H1 (cell line): ENCODE measurements at regions not wholly inside any gene's neighbourhood (a gene's known extent, or its start where the extent isn't known, plus 50 kb on each side); places are given as distances from the start of the nearest gene placed in this dataset.

Experiments used
- CTCF ChIA-PET: fragments of 300-600 bp; sonication (Branson Sonifier 250); formaldehyde crosslinking; loops from one replicate; lab custom pipeline; 2021; ENCODE audit not compliant: partially characterized antibody; lab: Charles Lee
- POLR2A ChIA-PET: fragments of 300-600 bp; sonication (Branson Sonifier 250); formaldehyde crosslinking; loops from one replicate; lab custom pipeline; 2021; ENCODE audit warnings: inconsistent platforms; ENCODE audit not compliant: partially characterized antibody; lab: Charles Lee
- DNase-seq, 2 experiments: peaks; one replicate each; pipeline versions ENCODE4 v3.0.0 to v3.0.0-alpha.2; 2010 to 2022; ENCODE audit warnings: low spot score in 2 of 2, low read depth in 1 of 2, mixed read lengths in 1 of 2
- FAIRE-seq: peaks from 2 replicates; lab custom pipeline; 2011; peaks lifted over from hg19 to GRCh38; lab: Jason Lieb, UNC
- H2AFZ ChIP-seq: 2 replicates; pipeline ENCODE4 v1.8.1; 2012; ENCODE audit warnings: low read length, inconsistent platforms
- H2AK5ac ChIP-seq: 2 replicates; pipeline ENCODE4 v1.6.1; 2013; ENCODE audit warnings: low read depth, low read length
- H2BK120ac ChIP-seq: replicated peaks from 2 replicates; pipeline ENCODE3; 2013; ENCODE audit warnings: low read depth, low read length, inconsistent platforms
- H2BK12ac ChIP-seq: 2 replicates; pipeline ENCODE4 v1.6.1; 2013; ENCODE audit warnings: low read depth, low read length
- H2BK15ac ChIP-seq: 2 replicates; pipeline ENCODE4 v1.6.1; 2013; ENCODE audit warnings: low read length
- H2BK20ac ChIP-seq: 2 replicates; pipeline ENCODE4 v1.6.1; 2013; ENCODE audit warnings: low read length
- H2BK5ac ChIP-seq: 2 replicates; pipeline ENCODE4 v1.6.1; 2013; ENCODE audit warnings: low read depth, low read length
- H3K14ac ChIP-seq: 2 replicates; pipeline ENCODE4 v1.6.1; 2013; ENCODE audit warnings: inconsistent platforms; ENCODE audit not compliant: insufficient read length
- H3K18ac ChIP-seq: 2 replicates; pipeline ENCODE4 v1.6.1; 2013; ENCODE audit warnings: low read length; ENCODE audit errors: extremely low read depth
- H3K23ac ChIP-seq: 2 replicates; pipeline ENCODE4 v1.6.1; 2013; ENCODE audit warnings: inconsistent platforms; ENCODE audit not compliant: insufficient read length
- H3K23me2 ChIP-seq: 2 replicates; pipeline ENCODE4 v1.6.1; 2013; ENCODE audit warnings: low read depth, low read length
- H3K27ac ChIP-seq: 2 replicates; pipeline ENCODE4 v1.6.1; 2011; ENCODE audit warnings: low read depth, low read length, inconsistent platforms
- H3K27me3 ChIP-seq, 4 experiments: replicated peaks in 1 of 4; 1 replicate in 1 of 4; 2 replicates in 3 of 4; pipeline versions ENCODE4 v1.6.1 to v1.8.1; 2011 to 2013; ENCODE audit warnings: low read length in 3 of 4, mild to moderate bottlenecking in 3 of 4, inconsistent platforms in 2 of 4, mixed read lengths in 2 of 4, moderate library complexity in 1 of 4; ENCODE audit not compliant: control insufficient read depth in 3 of 4, insufficient read depth in 3 of 4; ENCODE audit errors: extremely low read depth in 1 of 4
- H3K36me3 ChIP-seq, 4 experiments: 2 replicates each; pipeline versions ENCODE4 v1.6.1 to v1.8.1; 2011 to 2013; ENCODE audit warnings: mild to moderate bottlenecking in 4 of 4, low read length in 3 of 4, moderate library complexity in 2 of 4, control low read depth in 1 of 4, inconsistent platforms in 1 of 4; ENCODE audit not compliant: insufficient read depth in 4 of 4, control insufficient read depth in 2 of 4
- H3K4ac ChIP-seq: replicated peaks from 2 replicates; pipeline ENCODE3; 2013; ENCODE audit warnings: low read length, low read depth, mixed read lengths, inconsistent platforms; ENCODE audit not compliant: insufficient read length
- H3K4me1 ChIP-seq, 4 experiments: replicated peaks in 1 of 4; 1 replicate in 1 of 4; 2 replicates in 3 of 4; pipeline versions ENCODE4 v1.6.1 to v1.8.1; 2011 to 2013; ENCODE audit warnings: low read length in 3 of 4, inconsistent platforms in 2 of 4, mixed read lengths in 1 of 4; ENCODE audit not compliant: insufficient read depth in 4 of 4, control insufficient read depth in 3 of 4
- H3K4me2 ChIP-seq, 2 experiments: 2 replicates each; pipeline versions ENCODE4 v1.6.1 to v1.8.1; 2011 to 2013; ENCODE audit warnings: low read depth in 2 of 2, low read length in 2 of 2, control low read depth in 1 of 2, inconsistent platforms in 1 of 2, mild to moderate bottlenecking in 1 of 2; ENCODE audit not compliant: insufficient read depth in 1 of 2
- H3K4me3 ChIP-seq, 4 experiments: fragments of 200-600, 300-600 bp in 1 of 4; sonication (generic), shearing (Covaris generic), sonication (Bioruptor Twin) in 1 of 4; 2 replicates each; pipeline versions ENCODE4 v1.5.1 to v1.8.1; 2011 to 2016; ENCODE audit warnings: low read length in 4 of 4, low read depth in 3 of 4, control low read depth in 2 of 4, inconsistent platforms in 2 of 4, mild to moderate bottlenecking in 2 of 4, mixed read lengths in 1 of 4, moderate library complexity in 1 of 4; ENCODE audit not compliant: insufficient read depth in 2 of 4; ENCODE audit errors: extremely low read depth in 1 of 4
- H3K56ac ChIP-seq: replicated peaks from 2 replicates; pipeline ENCODE3; 2013; ENCODE audit warnings: low read depth, mild to moderate bottlenecking, mixed read lengths, low read length, inconsistent platforms; ENCODE audit not compliant: insufficient read length
- H3K79me1 ChIP-seq: 2 replicates; pipeline ENCODE4 v1.6.1; 2013; ENCODE audit warnings: low read depth, low read length, control low read depth
- H3K79me2 ChIP-seq, 2 experiments: 2 replicates each; pipeline versions ENCODE4 v1.6.1 to v1.8.1; 2012 to 2013; ENCODE audit warnings: low read length in 2 of 2, mild to moderate bottlenecking in 2 of 2, inconsistent platforms in 1 of 2; ENCODE audit not compliant: insufficient read depth in 2 of 2, control insufficient read depth in 1 of 2
- H3K9ac ChIP-seq, 4 experiments: replicated peaks in 1 of 4; 1 replicate in 1 of 4; 2 replicates in 3 of 4; pipeline versions ENCODE4 v1.6.1 to v1.8.1; 2011 to 2013; ENCODE audit warnings: low read depth in 3 of 4, low read length in 3 of 4, control low read depth in 2 of 4, mild to moderate bottlenecking in 2 of 4, moderate library complexity in 2 of 4, inconsistent platforms in 1 of 4; ENCODE audit errors: extremely low read depth in 1 of 4
- H3K9me3 ChIP-seq, 2 experiments: 2 replicates each; pipeline versions ENCODE4 v1.6.1 to v1.8.1; 2012 to 2013; ENCODE audit warnings: mild to moderate bottlenecking in 2 of 2, moderate library complexity in 2 of 2, control low read depth in 1 of 2, inconsistent platforms in 1 of 2, low read depth in 1 of 2, low read length in 1 of 2, mixed read lengths in 1 of 2; ENCODE audit not compliant: insufficient read depth in 2 of 2
- H4K20me1 ChIP-seq, 2 experiments: replicated peaks in 1 of 2; 2 replicates each; pipeline versions ENCODE3 to v1.8.1; 2011 to 2013; ENCODE audit warnings: inconsistent platforms in 2 of 2, low read length in 2 of 2, mild to moderate bottlenecking in 1 of 2; ENCODE audit not compliant: insufficient read depth in 2 of 2, control insufficient read depth in 1 of 2
- H4K5ac ChIP-seq: 2 replicates; pipeline ENCODE4 v1.6.1; 2013; ENCODE audit warnings: low read length, low read depth, mixed read lengths, inconsistent platforms; ENCODE audit not compliant: insufficient read length
- H4K8ac ChIP-seq: 2 replicates; pipeline ENCODE4 v1.8.0; 2013; ENCODE audit warnings: mild to moderate bottlenecking, moderate library complexity, low read length, inconsistent platforms; ENCODE audit not compliant: insufficient read depth; ENCODE audit errors: extremely low read depth
- H4K91ac ChIP-seq: replicated peaks from 2 replicates; pipeline ENCODE3; 2013; ENCODE audit warnings: low read length, mixed read lengths, inconsistent platforms; ENCODE audit not compliant: insufficient read length
- BCL11A ChIP-seq, 2 experiments: IDR thresholded peaks; one replicate each; pipeline ENCODE4 v1.6.1; 2011; ENCODE audit warnings: low read depth in 2 of 2, low read length in 2 of 2, mild to moderate bottlenecking in 2 of 2
- CBX8 ChIP-seq: fragments of 300-800, 300-1000 bp; sonication (generic); IDR thresholded peaks from 2 replicates; pipeline ENCODE4 v1.7.1; 2016; ENCODE audit warnings: low read depth, low read length, borderline replicate concordance
- EGR1 ChIP-seq: IDR thresholded peaks from 2 replicates; pipeline ENCODE4 v1.6.1; 2011; ENCODE audit warnings: low read depth, low read length, borderline replicate concordance
- EZH2 ChIP-seq: fragments of 200-600 bp; sonication (generic); IDR thresholded peaks from 2 replicates; pipeline ENCODE4 v1.7.1; 2012; ENCODE audit warnings: low read depth, mild to moderate bottlenecking, moderate library complexity, low read length, inconsistent platforms; ENCODE audit not compliant: severe bottlenecking
- SP2 ChIP-seq: IDR thresholded peaks from 2 replicates; pipeline ENCODE4 v1.6.1; 2012; ENCODE audit warnings: mild to moderate bottlenecking, low read length, inconsistent platforms
- TEAD4 ChIP-seq: IDR thresholded peaks from 2 replicates; pipeline ENCODE4 v1.6.1; 2012; ENCODE audit warnings: low read depth, low read length, inconsistent platforms, mixed read lengths
- TF ChIP-seq, protein P1 (sequence below): IDR thresholded peaks from 2 replicates; pipeline ENCODE4 v1.6.1; 2011; ENCODE audit warnings: low read depth, mild to moderate bottlenecking, low read length; ENCODE audit not compliant: insufficient read depth

DNA sequence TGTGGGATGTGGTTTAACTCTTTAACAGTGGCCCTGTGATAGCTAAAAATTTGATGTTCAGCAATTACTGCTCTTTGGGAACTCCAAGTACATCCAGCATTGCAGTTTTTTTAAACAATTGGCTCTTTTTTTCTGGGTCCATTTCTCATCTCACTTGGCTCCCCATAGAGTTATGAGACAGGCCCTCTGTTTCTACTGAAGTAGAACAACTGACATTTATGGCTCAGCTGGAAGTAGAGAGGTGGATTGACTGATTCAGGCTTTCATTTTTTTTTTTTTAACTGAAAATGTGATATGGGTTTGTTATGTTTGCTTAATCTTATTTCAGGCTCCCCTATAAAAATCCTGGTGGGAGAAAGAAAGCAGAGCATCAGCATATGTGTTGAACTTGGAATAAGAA is 96.6 kb upstream of the CD180 start:
- no peak overlapping the region for H3K14ac ChIP-seq
- H3K36me3 ChIP-seq: no peaks in the 10 kb centered on the region
- H2BK120ac ChIP-seq: no peak overlapping the region
- no peak overlapping the region for H3K18ac ChIP-seq
- no peak for FAIRE-seq
- H3K4ac ChIP-seq: no peak overlapping the region
- H4K8ac ChIP-seq: no peak overlapping the region
- no peak overlapping the region for H2BK15ac ChIP-seq
- TF ChIP-seq, protein P1, sequence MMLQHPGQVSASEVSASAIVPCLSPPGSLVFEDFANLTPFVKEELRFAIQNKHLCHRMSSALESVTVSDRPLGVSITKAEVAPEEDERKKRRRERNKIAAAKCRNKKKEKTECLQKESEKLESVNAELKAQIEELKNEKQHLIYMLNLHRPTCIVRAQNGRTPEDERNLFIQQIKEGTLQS: no peak
- TF ChIP-seq SP2 (no peak), TEAD4 (no peak), EGR1 (no peak), BCL11A (IDR thresholded peaks at IDR 0.05; ENCODE audit: low read depth in 2 of 2, low read length in 2 of 2) (no peak), EZH2 (no peak), CBX8 (no peak)
- ChIA-PET POLR2A (no interaction called here), CTCF (interaction anchor here (0.7 to 1.2 kb wide), 2 partner anchors 8 to 32 kb away, joined by 3 read pairs; no protein-coding TSS in a partner anchor)
- no peaks in the 10 kb centered on the region for H4K20me1 ChIP-seq
- H3K23me2 ChIP-seq: no peaks in the 10 kb centered on the region
- no peak overlapping the region for H3K9ac ChIP-seq
- no peaks in the 10 kb centered on the region for H3K27me3 ChIP-seq
- H3K9me3 ChIP-seq: no peaks in the 10 kb centered on the region
- no peak for DNase-seq
- H2AK5ac ChIP-seq: no peak overlapping the region
- H3K79me1 ChIP-seq: no peaks in the 10 kb centered on the region
- H3K56ac ChIP-seq: no peak overlapping the region
- no peak overlapping the region for H4K5ac ChIP-seq
- no peaks in the 10 kb centered on the region for H3K79me2 ChIP-seq
- H4K91ac ChIP-seq: no peak overlapping the region
- H2BK5ac ChIP-seq: no peak overlapping the region
- H2BK12ac ChIP-seq: no peak overlapping the region
- H2BK20ac ChIP-seq: no peak overlapping the region
- H2AFZ ChIP-seq: no peak overlapping the region
- no peak overlapping the region for H3K4me2 ChIP-seq
- H3K27ac ChIP-seq: no peak overlapping the region
- no peak overlapping the region for H3K4me3 ChIP-seq
- no peak overlapping the region for H3K23ac ChIP-seq
- no peaks in the 10 kb centered on the region for H3K4me1 ChIP-seq
